Endodermal cell (in vitro differentiated cells): ENCODE measurements at regions not wholly inside any gene's neighbourhood (a gene's known extent, or its start where the extent isn't known, plus 50 kb on each side); places are given as distances from the start of the nearest gene placed in this dataset.

ENCODE experiments used
- DNase-seq: peaks from one replicate; pipeline ENCODE4 v3.0.0-alpha.2; 2017
- H3K27ac ChIP-seq: 2 replicates; pipeline ENCODE4 v1.5.1; 2013; ENCODE audit warnings: mild to moderate bottlenecking, low read depth, low read length, moderate library complexity
- H3K27me3 ChIP-seq: 2 replicates; pipeline ENCODE4 v1.6.1; 2013; ENCODE audit warnings: mild to moderate bottlenecking, low read length, moderate library complexity; ENCODE audit not compliant: insufficient read depth, control insufficient read depth, poor library complexity, severe bottlenecking
- H3K36me3 ChIP-seq: 2 replicates; pipeline ENCODE4 v1.7.0; 2013; ENCODE audit warnings: mild to moderate bottlenecking, low read length, moderate library complexity; ENCODE audit not compliant: control insufficient read depth, insufficient read depth
- H3K4me1 ChIP-seq: one replicate; pipeline ENCODE4 v1.7.0; 2013; ENCODE audit warnings: low read length; ENCODE audit not compliant: control insufficient read depth, insufficient read depth
- H3K4me3 ChIP-seq: 2 replicates; pipeline ENCODE4 v1.5.1; 2013; ENCODE audit warnings: mild to moderate bottlenecking, low read length, moderate library complexity
- H3K9ac ChIP-seq: 2 replicates; pipeline ENCODE4 v1.6.1; 2013; ENCODE audit warnings: mild to moderate bottlenecking, low read length, moderate library complexity; ENCODE audit not compliant: poor library complexity, severe bottlenecking; ENCODE audit errors: extremely low read depth
- H3K9me3 ChIP-seq: 2 replicates; pipeline ENCODE4 v1.6.1; 2013; ENCODE audit warnings: mild to moderate bottlenecking, low read length, moderate library complexity; ENCODE audit not compliant: control insufficient read depth
- H3K27ac Mint-ChIP-seq: 2 replicates; pipeline ENCODE4 v1.8.0; 2020; ENCODE audit warnings: mixed read lengths
- H3K27me3 Mint-ChIP-seq: 2 replicates; pipeline ENCODE4 v1.8.0; 2021; ENCODE audit warnings: mild to moderate bottlenecking, mixed read lengths; ENCODE audit not compliant: insufficient read depth
- H3K36me3 Mint-ChIP-seq: 2 replicates; pipeline ENCODE4 v1.8.0; 2020; ENCODE audit warnings: low read depth, mixed read lengths
- H3K4me1 Mint-ChIP-seq: 2 replicates; pipeline ENCODE4 v1.8.0; 2020; ENCODE audit warnings: mixed read lengths
- H3K4me3 Mint-ChIP-seq: 2 replicates; pipeline ENCODE4 v1.8.0; 2020; ENCODE audit warnings: mild to moderate bottlenecking, moderate library complexity, mixed read lengths
- H3K9me3 Mint-ChIP-seq: 2 replicates; pipeline ENCODE4 v1.8.0; 2020; ENCODE audit warnings: mild to moderate bottlenecking, mixed read lengths
- WGBS, 2 experiments: methylation state at CpG; one replicate each; pipeline versions ENCODE4 v1.1.5 to v1.1.7; 2013; ENCODE audit warnings: missing lambda C conversion rate in 2 of 2, mixed read lengths in 1 of 2; ENCODE audit not compliant: insufficient coverage in 1 of 2, insufficient read length in 1 of 2; 5-methylcytosine and 5-hydroxymethylcytosine counted together
- TF ChIP-seq, protein P1 (sequence below): fragments of 200-600 bp; sonication (generic); conservative IDR thresholded peaks from 2 replicates; pipeline ENCODE4 v1.5.0; 2021; ENCODE audit warnings: antibody characterized with exemption, mild to moderate bottlenecking

DNA sequence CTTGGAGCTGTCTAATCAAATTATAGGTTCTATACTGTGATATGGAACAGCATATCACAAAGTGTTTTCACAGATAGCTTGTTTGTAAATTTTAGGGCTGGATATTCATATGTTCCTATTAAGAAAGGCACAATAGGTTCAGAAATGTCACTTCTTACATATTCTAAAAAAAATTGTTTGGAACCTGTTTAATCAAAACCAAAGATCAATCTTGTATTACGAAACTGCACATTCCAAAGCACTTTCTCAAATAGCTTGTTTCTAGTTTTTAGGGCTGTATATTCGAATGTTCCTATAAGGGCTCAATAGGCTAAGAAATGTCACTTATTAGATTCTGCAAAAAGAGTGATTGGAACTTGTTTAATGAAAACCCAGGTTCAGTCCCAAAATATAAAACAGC, 67.4 kb upstream of the OSBPL11 start:
- no peaks in the 10 kb centered on the region for H3K4me1 Mint-ChIP-seq
- H3K27me3 Mint-ChIP-seq: no peaks in the 10 kb centered on the region
- H3K4me3 ChIP-seq: no peak overlapping the region
- no peaks in the 10 kb centered on the region for H3K27me3 ChIP-seq
- H3K4me3 Mint-ChIP-seq: no peak overlapping the region
- no peaks in the 10 kb centered on the region for H3K9me3 Mint-ChIP-seq
- H3K9me3 ChIP-seq: no peaks in the 10 kb centered on the region
- no peaks in the 10 kb centered on the region for H3K4me1 ChIP-seq
- H3K27ac Mint-ChIP-seq: no peak overlapping the region
- TF ChIP-seq, protein P1, sequence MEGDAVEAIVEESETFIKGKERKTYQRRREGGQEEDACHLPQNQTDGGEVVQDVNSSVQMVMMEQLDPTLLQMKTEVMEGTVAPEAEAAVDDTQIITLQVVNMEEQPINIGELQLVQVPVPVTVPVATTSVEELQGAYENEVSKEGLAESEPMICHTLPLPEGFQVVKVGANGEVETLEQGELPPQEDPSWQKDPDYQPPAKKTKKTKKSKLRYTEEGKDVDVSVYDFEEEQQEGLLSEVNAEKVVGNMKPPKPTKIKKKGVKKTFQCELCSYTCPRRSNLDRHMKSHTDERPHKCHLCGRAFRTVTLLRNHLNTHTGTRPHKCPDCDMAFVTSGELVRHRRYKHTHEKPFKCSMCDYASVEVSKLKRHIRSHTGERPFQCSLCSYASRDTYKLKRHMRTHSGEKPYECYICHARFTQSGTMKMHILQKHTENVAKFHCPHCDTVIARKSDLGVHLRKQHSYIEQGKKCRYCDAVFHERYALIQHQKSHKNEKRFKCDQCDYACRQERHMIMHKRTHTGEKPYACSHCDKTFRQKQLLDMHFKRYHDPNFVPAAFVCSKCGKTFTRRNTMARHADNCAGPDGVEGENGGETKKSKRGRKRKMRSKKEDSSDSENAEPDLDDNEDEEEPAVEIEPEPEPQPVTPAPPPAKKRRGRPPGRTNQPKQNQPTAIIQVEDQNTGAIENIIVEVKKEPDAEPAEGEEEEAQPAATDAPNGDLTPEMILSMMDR: no peak
- WGBS, 2 experiments: 83% methylated on average over 2 of the region's 2 CpGs; no CpG with 5 or more reads in 1 of the 2 experiments
- no peaks in the 10 kb centered on the region for H3K36me3 ChIP-seq
- no peak overlapping the region for H3K9ac ChIP-seq
- no peak for DNase-seq
- no peak overlapping the region for H3K27ac ChIP-seq
- H3K36me3 Mint-ChIP-seq: no peaks in the 10 kb centered on the region

GRCh38 chr3:125670352-125670751, 75.1 kb upstream of the OSBPL11 start:
- Histone ChIP-seq H3K4me1 (no peaks in the 10 kb centered on the region), H3K27ac (no peak overlapping the region), H3K9ac (no peak overlapping the region), H3K27me3 (no peaks in the 10 kb centered on the region), H3K4me3 (no peak overlapping the region), H3K36me3 (no peaks in the 10 kb centered on the region), H3K9me3 (no peaks in the 10 kb centered on the region)
- WGBS, 2 experiments: no CpG with 5 or more reads among the region's 1 CpG
- TF ChIP-seq, protein P1: no peak
- Mint-ChIP-seq H3K9me3 (peaks cover 7% of the 10 kb centered on the region), H3K4me3 (no peak overlapping the region), H3K4me1 (peaks cover 2% of the 10 kb centered on the region), H3K27me3 (peaks cover 3% of the 10 kb centered on the region), H3K27ac (no peak overlapping the region), H3K36me3 (no peaks in the 10 kb centered on the region)
- no peak for DNase-seq

GRCh38 chr3:125670945-125671344, 75.6 kb upstream of the OSBPL11 start:
- H3K4me1 ChIP-seq: no peaks in the 10 kb centered on the region
- H3K36me3 Mint-ChIP-seq: no peaks in the 10 kb centered on the region
- H3K27me3 Mint-ChIP-seq: peaks cover 3% of the 10 kb centered on the region
- no peak overlapping the region for H3K27ac ChIP-seq
- no peak overlapping the region for H3K27ac Mint-ChIP-seq
- H3K4me1 Mint-ChIP-seq: peaks cover 2% of the 10 kb centered on the region
- no peaks in the 10 kb centered on the region for H3K27me3 ChIP-seq
- peaks cover 7% of the 10 kb centered on the region for H3K9me3 Mint-ChIP-seq
- 94 to 100% methylated on average over 2 to 4 of the region's 4 CpGs for WGBS, 2 experiments
- DNase-seq: no peak
- H3K36me3 ChIP-seq: no peaks in the 10 kb centered on the region
- H3K4me3 ChIP-seq: no peak overlapping the region
- H3K4me3 Mint-ChIP-seq: no peak overlapping the region
- H3K9ac ChIP-seq: no peak overlapping the region
- no peaks in the 10 kb centered on the region for H3K9me3 ChIP-seq
- TF ChIP-seq, protein P1: no peak
